ENCODE measurements at regions not wholly inside any gene's neighbourhood (a gene's known extent, or its start where the extent isn't known, plus 50 kb on each side); places are given as distances from the start of the nearest gene placed in this dataset.

GRCh38 chr10:113382691-113383090 lies 170.2 kb upstream of the HABP2 start:
- Histone ChIP-seq H4K20me1 (ENCODE audit: insufficient read depth, low read length) (no peaks in the 10 kb centered on the region), H3K27ac (ENCODE audit: low read length) (no peak overlapping the region), H3K4me3 (ENCODE audit: low read length) (0 out of 2 replicates have a peak overlapping the region, but pooled peaks have one; percentile 39), H2AFZ (ENCODE audit: low read length) (no peak overlapping the region), H3K79me2 (ENCODE audit: low read length) (no peaks in the 10 kb centered on the region), H3K9ac (ENCODE audit: low read length) (no peak overlapping the region), H3K27me3 (replicated peaks; ENCODE audit: insufficient read depth, low read length) (peaks cover 20% of the 10 kb centered on the region), H3K4me1 (ENCODE audit: low read length) (peaks cover 29% of the 10 kb centered on the region), H3K9me2 (replicated peaks; ENCODE audit: insufficient read depth, low read length) (no peaks in the 10 kb centered on the region), H3K4me2 (ENCODE audit: low read depth, low read length) (peak overlapping the region; percentile 61), H3K9me3 (replicated peaks; ENCODE audit: insufficient read depth, low read length) (no peaks in the 10 kb centered on the region), H3K36me3 (replicated peaks; ENCODE audit: insufficient read depth, low read length) (no peaks in the 10 kb centered on the region), H3F3A (ENCODE audit: insufficient read depth, low read length) (peaks cover 11% of the 10 kb centered on the region)
- no peak for DNase-seq
- TF ChIP-seq EZH2phosphoT487 (IDR thresholded peaks at IDR 0.05; ENCODE audit: low read length) (no peak), EZH2 (optimal IDR thresholded peaks at IDR 0.05; ENCODE audit: low read depth, low read length) (no peak)
- TF ChIP-seq, protein P1, sequence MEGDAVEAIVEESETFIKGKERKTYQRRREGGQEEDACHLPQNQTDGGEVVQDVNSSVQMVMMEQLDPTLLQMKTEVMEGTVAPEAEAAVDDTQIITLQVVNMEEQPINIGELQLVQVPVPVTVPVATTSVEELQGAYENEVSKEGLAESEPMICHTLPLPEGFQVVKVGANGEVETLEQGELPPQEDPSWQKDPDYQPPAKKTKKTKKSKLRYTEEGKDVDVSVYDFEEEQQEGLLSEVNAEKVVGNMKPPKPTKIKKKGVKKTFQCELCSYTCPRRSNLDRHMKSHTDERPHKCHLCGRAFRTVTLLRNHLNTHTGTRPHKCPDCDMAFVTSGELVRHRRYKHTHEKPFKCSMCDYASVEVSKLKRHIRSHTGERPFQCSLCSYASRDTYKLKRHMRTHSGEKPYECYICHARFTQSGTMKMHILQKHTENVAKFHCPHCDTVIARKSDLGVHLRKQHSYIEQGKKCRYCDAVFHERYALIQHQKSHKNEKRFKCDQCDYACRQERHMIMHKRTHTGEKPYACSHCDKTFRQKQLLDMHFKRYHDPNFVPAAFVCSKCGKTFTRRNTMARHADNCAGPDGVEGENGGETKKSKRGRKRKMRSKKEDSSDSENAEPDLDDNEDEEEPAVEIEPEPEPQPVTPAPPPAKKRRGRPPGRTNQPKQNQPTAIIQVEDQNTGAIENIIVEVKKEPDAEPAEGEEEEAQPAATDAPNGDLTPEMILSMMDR (IDR thresholded peaks at IDR 0.05; ENCODE audit: low read length) = no peak

DNA sequence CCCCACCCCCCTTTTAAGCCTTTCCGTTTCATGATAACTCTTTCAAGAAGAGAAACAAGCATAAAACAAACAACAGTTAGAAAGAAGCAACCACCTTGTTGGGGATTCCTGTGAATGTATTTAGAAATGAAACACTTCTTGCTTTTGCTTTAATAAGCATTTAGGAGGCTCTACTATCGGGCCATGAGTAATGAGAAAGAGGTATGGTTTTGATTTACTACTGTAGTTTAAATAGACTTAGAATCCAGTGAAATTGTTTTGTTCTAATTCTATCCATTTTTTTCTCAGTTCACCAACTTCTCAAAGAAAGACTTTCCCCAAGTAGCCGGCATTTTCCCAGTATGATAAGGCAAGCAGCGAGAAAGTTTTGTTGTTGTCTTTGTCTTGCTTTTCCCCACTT lies 168.7 kb upstream of the HABP2 start:
- H4K20me1 ChIP-seq (ENCODE audit: insufficient read depth, low read length) = no peaks in the 10 kb centered on the region
- DNase-seq = no peak
- H3K4me3 ChIP-seq (ENCODE audit: low read length) = no peak overlapping the region
- H2AFZ ChIP-seq (ENCODE audit: low read length) = no peak overlapping the region
- H3K79me2 ChIP-seq (ENCODE audit: low read length) = no peaks in the 10 kb centered on the region
- no peak overlapping the region for H3K27ac ChIP-seq (ENCODE audit: low read length)
- TF ChIP-seq EZH2 (optimal IDR thresholded peaks at IDR 0.05; ENCODE audit: low read depth, low read length) (no peak), EZH2phosphoT487 (IDR thresholded peaks at IDR 0.05; ENCODE audit: low read length) (no peak)
- TF ChIP-seq, protein P1 (IDR thresholded peaks at IDR 0.05; ENCODE audit: low read length) = no peak
- H3K9me2 ChIP-seq (replicated peaks; ENCODE audit: insufficient read depth, low read length) = no peaks in the 10 kb centered on the region
- H3K4me1 ChIP-seq (ENCODE audit: low read length) = peaks cover 29% of the 10 kb centered on the region
- H3K4me2 ChIP-seq (ENCODE audit: low read depth, low read length) = no peak overlapping the region
- peaks cover 11% of the 10 kb centered on the region for H3F3A ChIP-seq (ENCODE audit: insufficient read depth, low read length)
- H3K36me3 ChIP-seq (replicated peaks; ENCODE audit: insufficient read depth, low read length) = no peaks in the 10 kb centered on the region
- H3K9me3 ChIP-seq (replicated peaks; ENCODE audit: insufficient read depth, low read length) = no peaks in the 10 kb centered on the region
- H3K9ac ChIP-seq (ENCODE audit: low read length) = no peak overlapping the region
- H3K27me3 ChIP-seq (replicated peaks; ENCODE audit: insufficient read depth, low read length) = peaks cover 20% of the 10 kb centered on the region

DNA sequence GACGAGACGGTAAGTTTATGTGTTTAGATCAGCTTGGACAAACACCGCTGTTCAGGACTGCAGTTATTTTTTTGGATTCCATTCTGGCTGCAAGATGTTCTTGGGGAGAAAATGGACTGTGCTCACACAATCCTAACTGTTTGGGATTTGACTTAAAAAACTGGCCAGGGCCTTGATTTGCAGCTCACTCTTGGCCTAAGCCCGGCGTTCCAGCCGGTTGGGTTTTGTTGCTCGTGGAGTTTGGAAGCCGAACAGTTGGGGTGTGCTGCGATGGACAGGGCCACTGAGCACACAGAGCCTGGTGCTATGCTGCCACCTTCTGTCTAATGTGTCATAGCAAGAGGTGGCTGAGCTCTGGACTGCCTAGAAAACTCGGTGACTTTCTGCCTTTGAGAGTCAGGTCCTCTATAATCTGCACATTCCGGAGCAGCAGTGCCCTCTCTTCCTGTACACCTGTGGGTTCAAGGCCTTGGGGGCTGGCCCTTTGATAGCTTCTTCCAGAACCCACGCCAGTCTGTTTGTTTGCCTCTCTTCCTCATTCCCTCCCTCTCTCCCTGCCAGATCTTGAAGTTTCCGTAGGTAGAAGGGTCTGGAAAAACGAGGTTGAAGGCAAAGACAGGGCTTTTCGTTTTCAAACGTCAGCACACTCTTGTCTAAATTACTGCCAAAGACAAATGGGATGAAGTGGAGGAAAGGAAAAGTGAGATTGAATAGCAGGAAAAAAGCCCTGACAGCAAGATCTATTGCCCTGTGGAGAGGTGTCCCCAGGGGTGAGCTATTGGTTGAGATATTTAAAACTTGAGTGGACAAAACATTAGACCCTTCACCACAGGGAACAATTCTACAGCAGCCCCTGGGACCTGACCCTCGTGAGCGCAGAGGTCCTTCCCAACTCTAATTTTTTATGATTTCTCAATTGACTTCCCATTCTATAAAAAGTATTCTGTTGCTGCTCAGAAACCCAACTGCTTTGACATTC lies 167.5 kb upstream of the HABP2 start:
- peaks cover 20% of the 10 kb centered on the region for H3K27me3 ChIP-seq (replicated peaks; ENCODE audit: insufficient read depth, low read length)
- H3K9me3 ChIP-seq (replicated peaks; ENCODE audit: insufficient read depth, low read length) = no peaks in the 10 kb centered on the region
- peak overlapping the region; percentile 44; the same call in 1 of the 2 replicates for H3K4me2 ChIP-seq (ENCODE audit: low read depth, low read length)
- peaks cover 29% of the 10 kb centered on the region for H3K4me1 ChIP-seq (ENCODE audit: low read length)
- no peaks in the 10 kb centered on the region for H4K20me1 ChIP-seq (ENCODE audit: insufficient read depth, low read length)
- no peaks in the 10 kb centered on the region for H3K9me2 ChIP-seq (replicated peaks; ENCODE audit: insufficient read depth, low read length)
- TF ChIP-seq EZH2phosphoT487 (IDR thresholded peaks at IDR 0.05; ENCODE audit: low read length) = no peak
- TF ChIP-seq, protein P1 (IDR thresholded peaks at IDR 0.05; ENCODE audit: low read length) = peak; percentile 92
- H3F3A ChIP-seq (ENCODE audit: insufficient read depth, low read length) = peaks cover 11% of the 10 kb centered on the region
- H3K9ac ChIP-seq (ENCODE audit: low read length) = no peak overlapping the region
- DNase-seq = peak; percentile 77
- no peaks in the 10 kb centered on the region for H3K36me3 ChIP-seq (replicated peaks; ENCODE audit: insufficient read depth, low read length)
- H3K79me2 ChIP-seq (ENCODE audit: low read length) = no peaks in the 10 kb centered on the region
- no peak overlapping the region for H2AFZ ChIP-seq (ENCODE audit: low read length)
- H3K27ac ChIP-seq (ENCODE audit: low read length) = no peak overlapping the region
- H3K4me3 ChIP-seq (ENCODE audit: low read length) = no peak overlapping the region

Data from MM.1S (cell line).